ENCODE measurements at regions not wholly inside any gene's neighbourhood (a gene's known extent, or its start where the extent isn't known, plus 50 kb on each side); places are given as distances from the start of the nearest gene placed in this dataset.

GRCh38 chr3:147924755-147925154, 515.6 kb downstream of the ZIC1 start:
- no peak for DNase-seq (ENCODE audit: low read depth in 2 of 3, low spot score in 2 of 3)

- no peak for DNase-seq (ENCODE audit: low read depth in 2 of 3, low spot score in 2 of 3)
Observed at GRCh38 chr3:147925272-147925671, 516.1 kb downstream of the ZIC1 start.

DNA sequence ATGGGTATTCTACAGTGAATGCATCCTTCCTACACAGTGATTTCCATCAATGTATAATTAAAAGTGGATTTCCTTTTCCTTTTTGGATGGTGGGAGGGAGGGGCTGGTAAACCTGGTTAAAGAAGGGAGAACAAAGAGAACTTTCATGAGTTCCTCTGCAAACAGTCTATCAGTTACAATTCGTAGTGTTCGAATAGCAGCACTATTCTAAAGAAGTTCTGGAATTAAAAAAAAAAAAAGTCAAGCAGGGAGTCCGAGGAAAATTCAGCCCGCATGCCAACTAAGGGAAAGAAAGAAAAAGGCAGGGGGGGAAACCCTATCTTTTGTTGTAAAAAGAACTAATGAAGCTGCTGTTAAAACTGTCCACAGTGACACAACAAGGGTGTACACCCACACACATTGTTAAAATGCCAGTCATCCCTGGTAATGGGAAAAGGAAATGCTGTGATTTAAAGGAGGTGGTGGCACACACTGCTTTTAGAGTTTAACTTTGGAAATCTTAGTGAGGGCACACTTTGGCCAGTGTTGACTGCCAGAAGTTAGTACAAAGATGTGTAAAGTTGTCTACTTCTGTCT, 521.2 kb downstream of the ZIC1 start:
- no peak for DNase-seq (ENCODE audit: low read depth in 2 of 3, low spot score in 2 of 3)

- no peak for DNase-seq (ENCODE audit: low read depth in 2 of 3, low spot score in 2 of 3)
Observed at GRCh38 chr3:147934451-147935180, 525.5 kb downstream of the ZIC1 start.

DNA sequence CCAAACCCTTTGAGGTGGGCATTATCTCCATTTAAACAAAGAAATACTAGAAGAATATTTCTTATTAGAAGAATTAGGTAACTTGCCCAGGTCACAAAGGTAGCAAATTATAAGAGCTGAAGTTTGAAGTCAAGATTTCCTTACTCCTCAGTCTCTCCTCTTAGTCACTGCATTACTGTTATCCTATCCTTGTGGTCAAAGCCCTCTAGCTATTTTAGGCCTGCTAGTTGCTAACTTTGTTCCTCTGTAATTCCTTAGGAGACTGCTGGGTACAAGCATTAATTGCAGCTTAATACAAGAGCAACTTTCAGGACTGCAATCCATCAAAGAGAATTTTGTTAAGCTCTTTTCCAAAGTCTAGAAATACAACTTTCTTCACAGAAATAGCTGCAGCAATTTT, 528.2 kb downstream of the ZIC1 start:
- DNase-seq (ENCODE audit: low read depth in 2 of 3, low spot score in 2 of 3), result no peak

DNA sequence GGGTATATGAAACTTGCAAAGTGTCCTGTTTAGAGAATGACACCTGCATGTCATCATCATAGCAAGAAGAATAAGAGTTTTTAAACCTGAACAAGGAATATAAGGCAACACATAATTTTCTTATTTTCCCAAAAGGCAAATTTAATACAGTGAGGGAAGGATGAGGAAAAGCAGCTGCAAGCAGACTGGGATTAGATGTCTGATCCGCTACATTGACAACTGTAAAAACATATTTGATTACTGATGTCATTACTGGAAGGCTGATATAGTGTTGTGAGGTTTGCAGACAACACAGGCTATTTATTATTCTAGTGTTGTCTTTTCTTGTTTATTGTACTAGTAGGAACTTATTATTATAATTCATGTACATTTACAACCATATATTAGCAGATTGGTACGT, 528.7 kb downstream of the ZIC1 start:
- DNase-seq (ENCODE audit: low read depth in 2 of 3, low spot score in 2 of 3), result no peak

DNA sequence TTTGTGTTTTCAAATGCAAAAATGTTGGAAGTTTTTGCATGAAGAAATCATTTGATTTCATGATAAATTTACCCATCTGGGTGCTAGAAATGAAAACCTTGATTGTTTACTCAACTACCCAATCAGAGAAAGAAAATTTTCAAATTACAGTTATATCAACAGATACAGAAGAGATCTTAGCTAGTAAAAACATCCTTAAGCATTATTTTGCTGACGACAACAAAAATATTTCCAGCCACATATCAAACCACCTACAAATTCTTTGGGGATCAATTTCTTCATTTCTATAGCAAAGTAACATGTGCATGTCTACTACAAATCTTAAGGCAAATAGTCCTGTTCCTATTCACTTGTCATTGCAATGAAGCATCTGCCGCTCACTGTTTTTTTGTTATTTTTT, 530.3 kb downstream of the ZIC1 start:
- DNase-seq (ENCODE audit: low read depth in 2 of 3, low spot score in 2 of 3), result no peak

- DNase-seq (ENCODE audit: low read depth in 2 of 3, low spot score in 2 of 3), result no peak
Observed at GRCh38 chr3:147939839-147940238, 530.7 kb downstream of the ZIC1 start.

GRCh38 chr3:147940405-147941193, 531.4 kb downstream of the ZIC1 start:
- no peak for DNase-seq (ENCODE audit: low read depth in 2 of 3, low spot score in 2 of 3)

DNA sequence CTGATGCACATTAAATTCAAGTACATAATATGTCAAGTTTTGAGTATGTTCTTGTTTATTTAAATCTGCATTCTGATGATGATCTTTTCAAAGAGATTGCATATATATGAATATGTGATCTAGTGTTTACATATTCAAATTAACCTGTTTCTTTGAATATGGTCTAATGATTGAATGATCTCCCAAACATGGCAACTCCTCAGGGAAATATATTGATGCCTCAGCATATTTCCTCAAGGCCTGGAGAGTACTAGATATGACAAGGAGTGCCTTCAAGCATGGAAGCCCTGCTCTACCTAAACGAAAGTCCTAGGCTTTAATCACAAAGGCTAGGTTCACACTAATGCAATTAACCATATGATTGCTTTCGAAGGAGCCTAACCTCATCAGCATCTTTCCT, 532.8 kb downstream of the ZIC1 start:
- no peak for DNase-seq (ENCODE audit: low read depth in 2 of 3, low spot score in 2 of 3)

DNA sequence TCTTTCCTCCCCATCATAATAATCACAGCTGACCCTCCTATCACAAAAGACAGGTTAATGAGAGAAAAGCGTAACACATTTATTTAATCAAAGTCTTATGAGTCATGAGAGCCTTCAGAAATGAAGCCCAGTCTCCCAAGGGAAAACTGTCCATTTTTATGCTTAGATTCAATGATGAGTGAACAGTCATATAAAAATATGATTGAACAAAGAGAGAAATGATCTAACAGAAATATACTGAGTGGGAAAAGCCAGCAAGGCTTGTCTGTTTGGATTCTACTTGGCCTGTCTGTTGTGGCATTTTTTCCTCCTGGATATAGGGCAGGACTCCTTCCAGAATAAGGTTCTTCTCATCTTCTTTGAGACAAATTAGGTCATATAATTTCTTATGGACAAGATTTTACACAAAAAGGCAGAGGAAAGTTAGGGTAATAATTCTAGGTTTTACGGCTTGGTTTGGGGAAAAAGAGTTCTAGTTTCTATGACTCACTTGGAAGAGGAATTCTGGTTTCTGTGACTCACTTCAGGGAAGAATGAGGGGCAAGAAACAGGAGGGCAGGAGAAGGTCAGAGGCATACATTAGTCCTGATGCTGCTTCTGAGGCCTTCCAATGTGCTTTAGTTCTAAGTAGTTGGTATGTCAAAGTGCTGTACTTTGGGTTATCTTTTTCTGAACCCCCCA, 534.2 kb downstream of the ZIC1 start:
- DNase-seq (ENCODE audit: low read depth in 2 of 3, low spot score in 2 of 3), result no peak

GRCh38 chr3:147945968-147946519, 536.9 kb downstream of the ZIC1 start:
- peak in 1 of 3 donors; percentile 1 for DNase-seq (ENCODE audit: low read depth in 2 of 3, low spot score in 2 of 3)

GRCh38 chr3:147956615-147957014, 547.5 kb downstream of the ZIC1 start:
- DNase-seq (ENCODE audit: low read depth in 2 of 3, low spot score in 2 of 3), result no peak

GRCh38 chr3:147958754-147959153, 549.6 kb downstream of the ZIC1 start:
- DNase-seq (ENCODE audit: low read depth in 2 of 3, low spot score in 2 of 3), result no peak

- no peak for DNase-seq (ENCODE audit: low read depth in 2 of 3, low spot score in 2 of 3)
Observed at GRCh38 chr3:147960786-147961185, 551.6 kb downstream of the ZIC1 start.

DNA sequence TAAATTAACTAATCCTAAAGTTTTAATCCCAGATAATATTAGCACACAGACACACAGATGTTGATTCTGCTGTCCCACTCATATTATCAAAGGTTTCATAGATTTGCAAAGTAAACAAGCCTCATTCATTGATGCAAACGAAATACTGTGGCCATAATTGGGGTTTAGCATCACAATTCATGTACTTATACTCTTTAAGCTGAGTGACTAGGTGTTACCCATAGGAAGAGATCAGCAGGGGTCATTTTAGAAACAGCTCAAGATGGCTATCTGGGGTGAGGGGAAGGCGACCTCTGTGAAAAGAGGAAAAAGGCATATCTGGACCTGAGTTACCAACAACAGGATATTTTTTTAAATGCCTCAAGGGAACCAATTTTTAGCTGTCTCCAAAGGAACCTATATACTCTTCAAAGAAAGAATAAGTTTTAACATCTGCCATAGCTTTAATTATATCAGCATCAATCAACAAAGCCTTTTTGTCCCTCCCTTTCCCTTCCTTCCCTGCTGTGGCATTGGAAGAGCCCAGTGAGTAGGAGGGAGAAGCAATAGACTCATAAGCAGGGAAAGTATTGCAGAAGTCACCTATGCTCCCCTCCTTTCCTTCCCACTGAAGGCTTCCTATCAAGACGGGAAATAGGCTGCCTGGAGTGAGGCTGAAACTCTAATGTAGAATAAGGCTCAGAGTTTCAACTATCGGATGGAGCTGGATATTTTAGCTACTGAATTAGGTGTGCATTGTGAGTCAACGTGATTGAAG, 553.4 kb downstream of the ZIC1 start:
- DNase-seq (ENCODE audit: low read depth in 2 of 3, low spot score in 2 of 3), result no peak

DNA sequence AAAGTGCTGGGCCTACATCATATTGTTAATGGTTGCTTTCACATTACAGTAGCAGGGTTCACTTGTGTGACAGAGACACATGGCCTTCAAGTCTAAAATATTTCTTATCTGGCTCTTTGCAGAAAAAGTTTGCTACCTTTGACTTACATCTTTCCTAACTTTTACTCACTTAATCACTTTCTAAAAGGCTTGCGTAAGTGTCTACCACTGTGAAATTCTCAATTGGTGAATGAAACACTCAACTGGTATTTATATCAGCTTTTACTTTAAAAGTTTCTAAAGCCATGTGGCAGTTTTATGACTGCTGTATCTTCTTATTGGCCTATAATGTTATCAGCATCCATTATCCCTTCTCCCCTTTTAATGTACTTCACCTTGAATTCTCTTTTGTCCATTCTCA, 554.5 kb downstream of the ZIC1 start:
- no peak for DNase-seq (ENCODE audit: low read depth in 2 of 3, low spot score in 2 of 3)

- no peak for DNase-seq (ENCODE audit: low read depth in 2 of 3, low spot score in 2 of 3)
Observed at GRCh38 chr3:147975165-147975564, 566.0 kb downstream of the ZIC1 start.

GRCh38 chr3:147977001-147977400, 567.8 kb downstream of the ZIC1 start:
- DNase-seq (ENCODE audit: low read depth in 2 of 3, low spot score in 2 of 3), result no peak

DNA sequence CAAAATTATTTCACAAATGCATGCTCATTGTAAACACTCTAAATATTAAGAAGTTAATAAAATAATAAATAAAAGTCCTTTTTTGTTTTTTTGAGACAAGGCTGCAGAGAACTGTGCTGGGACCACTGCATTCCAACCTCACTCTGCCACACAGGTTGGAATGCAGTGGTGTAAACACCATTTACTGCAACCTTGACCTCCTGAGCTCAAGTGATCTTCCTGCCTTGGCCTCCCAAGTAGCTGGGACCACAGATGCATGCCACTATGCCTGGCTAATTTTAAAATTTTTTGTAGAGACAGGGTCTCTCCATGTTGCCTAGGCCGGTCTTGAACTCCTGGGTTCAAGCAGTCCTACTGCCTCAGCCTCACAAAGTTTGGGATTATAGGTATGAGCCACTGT, 578.4 kb downstream of the ZIC1 start:
- no peak for DNase-seq (ENCODE audit: low read depth in 2 of 3, low spot score in 2 of 3)
